CD4-positive, alpha-beta T cell treated with Interleukin-4 for 4 hours (primary cell): ENCODE measurements at regions not wholly inside any gene's neighbourhood (a gene's known extent, or its start where the extent isn't known, plus 50 kb on each side); places are given as distances from the start of the nearest gene placed in this dataset.

Experiments used
- DNase-seq: peaks from one replicate; pipeline ENCODE4 v3.0.0-alpha.2; 2020

DNA sequence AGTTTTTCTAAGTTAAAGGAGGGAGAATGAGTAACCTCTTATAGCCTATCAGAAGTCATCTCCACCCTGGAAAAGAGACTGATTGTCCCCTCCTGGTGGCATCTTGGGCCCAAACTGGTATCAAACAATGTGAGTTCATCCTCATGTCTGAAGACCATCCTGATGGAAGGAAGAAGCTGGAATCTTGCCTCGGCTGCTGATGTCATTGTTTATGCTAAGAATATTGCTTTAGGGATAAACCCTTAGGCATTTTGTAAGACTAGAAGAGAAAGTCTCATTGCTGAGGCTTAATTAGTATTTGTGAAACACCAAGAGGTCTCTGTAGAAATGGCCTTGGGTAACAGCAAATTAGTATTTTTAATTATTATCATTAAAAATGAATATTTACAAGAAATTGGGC lies 65.7 kb upstream of the KCNN2 start:
- no peak for DNase-seq

GRCh38 chr5:114297915-114298314 lies 64.0 kb upstream of the KCNN2 start:
- no peak for DNase-seq

DNA sequence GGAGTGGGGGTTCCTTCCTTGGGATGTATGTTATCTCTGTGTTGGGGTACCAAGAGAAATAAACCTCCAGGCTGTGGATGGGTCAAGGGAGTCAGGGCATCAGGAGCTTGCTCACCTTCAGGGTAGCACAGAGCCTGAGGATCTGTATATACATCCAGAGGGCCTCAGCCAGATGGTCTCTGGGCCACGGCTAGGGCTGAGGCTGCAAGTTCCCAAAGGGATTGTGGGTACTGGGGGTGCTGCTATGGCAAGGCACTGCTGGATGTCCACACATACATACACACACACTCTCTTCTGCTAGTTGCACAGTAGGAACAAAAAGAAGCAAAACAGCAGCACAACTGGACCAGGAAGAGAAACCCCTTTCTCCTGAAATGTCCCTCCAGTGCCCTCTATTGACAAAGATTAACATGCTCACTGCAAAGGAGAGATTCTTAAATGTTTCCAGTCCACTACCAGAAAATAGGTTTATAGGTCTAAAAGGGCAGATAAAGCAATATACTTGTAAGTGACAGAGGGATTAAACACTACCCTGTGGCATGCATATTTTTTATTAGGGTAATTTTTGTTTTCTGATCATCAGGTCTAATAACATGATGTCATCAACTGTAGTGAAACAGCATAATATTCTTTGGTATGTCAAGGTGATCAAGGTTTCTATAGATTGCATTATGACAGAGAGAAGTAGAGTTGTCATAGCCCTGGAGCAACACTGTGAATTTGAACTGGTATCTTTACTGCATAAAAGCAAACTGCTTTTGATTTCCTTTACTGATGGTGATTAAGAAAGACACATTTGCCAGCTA lies 56.3 kb upstream of the KCNN2 start:
- no peak for DNase-seq

- no peak for DNase-seq
These were observed 53.9 kb upstream of the KCNN2 start for GRCh38 chr5:114308017-114308416.

DNA sequence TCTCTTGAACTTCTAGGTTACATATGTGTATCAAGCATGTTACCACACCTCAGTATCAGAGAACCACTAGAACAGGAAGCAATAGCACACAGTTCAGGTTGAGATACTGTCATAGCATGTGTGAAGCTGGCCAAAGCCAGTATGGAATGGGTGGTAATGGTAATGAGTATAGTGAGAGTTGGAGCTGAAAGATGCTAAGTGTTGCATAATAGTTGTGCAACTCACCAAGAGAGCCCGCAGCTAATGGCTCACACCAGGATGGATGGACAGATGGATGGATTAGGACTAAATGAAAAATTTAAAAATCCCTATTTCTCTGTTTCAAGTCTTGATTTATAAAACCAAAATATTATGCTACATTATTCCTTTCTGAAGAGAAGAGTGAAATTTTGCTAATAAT lies 53.4 kb upstream of the KCNN2 start:
- DNase-seq: no peak

DNA sequence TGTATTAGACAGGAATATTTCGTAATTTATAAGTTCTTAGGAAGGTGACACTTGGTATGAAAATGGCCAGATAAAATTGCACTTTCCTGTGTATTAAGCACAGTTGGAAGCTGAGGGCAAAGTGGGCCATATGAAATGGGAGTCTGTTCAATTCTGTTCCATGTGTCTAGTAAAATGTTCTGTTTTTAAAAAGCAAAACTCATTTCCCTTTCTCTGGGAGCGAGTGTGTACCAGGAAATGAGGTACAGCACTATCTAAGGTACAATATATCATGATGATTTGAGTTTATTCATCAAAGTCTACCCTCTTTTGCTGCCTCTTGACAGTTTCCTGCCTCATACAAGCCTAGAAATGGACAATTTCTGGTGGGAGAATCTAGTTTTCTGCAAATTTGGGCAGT lies 51.2 kb upstream of the KCNN2 start:
- no peak for DNase-seq

GRCh38 chr5:114311281-114311680 lies 50.6 kb upstream of the KCNN2 start:
- no peak for DNase-seq

DNA sequence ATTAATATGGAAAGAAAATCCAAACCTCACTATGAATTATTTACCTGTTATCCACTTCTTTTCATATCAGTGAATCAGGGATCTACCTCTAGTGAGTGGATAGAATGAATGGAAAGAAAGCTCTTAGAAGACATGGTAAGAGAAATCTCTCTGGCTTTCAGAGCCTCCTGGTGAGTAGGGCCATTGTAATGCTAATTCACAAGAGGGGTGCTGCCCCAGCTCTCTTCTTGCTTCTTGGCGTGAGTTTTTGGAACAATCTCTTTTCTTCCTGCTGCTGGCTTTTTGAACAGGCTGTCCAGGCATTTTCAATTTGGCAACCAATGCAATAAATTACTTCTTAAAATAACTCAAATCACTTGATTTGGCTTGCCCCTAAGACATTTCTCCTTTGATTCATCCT lies 49.9 kb upstream of the KCNN2 start:
- no peak for DNase-seq
